ENCODE measurements at regions not wholly inside any gene's neighbourhood (a gene's known extent, or its start where the extent isn't known, plus 50 kb on each side); places are given as distances from the start of the nearest gene placed in this dataset.

DNA sequence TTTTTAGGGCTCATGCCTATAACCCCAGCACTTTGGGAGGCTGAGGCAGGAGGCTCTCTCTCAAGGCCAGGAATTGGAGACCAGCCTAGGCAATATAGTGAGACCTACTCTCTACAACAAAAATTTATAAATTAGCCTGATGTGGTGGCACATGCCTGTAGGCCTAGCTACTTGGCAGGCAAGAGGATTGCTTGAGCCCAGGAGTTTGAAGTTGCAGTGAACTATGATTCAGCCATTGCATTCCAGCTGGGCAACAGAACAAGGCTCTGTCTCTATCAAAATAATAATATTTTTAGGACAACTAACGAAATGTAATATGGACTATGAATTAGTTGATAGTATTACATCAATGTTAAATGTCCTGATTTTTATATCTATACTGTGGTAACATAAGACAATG lies 68.8 kb upstream of the ARID1A start:
- Histone ChIP-seq H3K9me3 (ENCODE audit: control insufficient read depth, insufficient read depth, low read depth, low read length) (no peaks in the 10 kb centered on the region), H3K4me1 (ENCODE audit: control insufficient read depth, insufficient read depth, low read length) (no peaks in the 10 kb centered on the region), H3K36me3 (ENCODE audit: control insufficient read depth in 2 of 2, insufficient read depth in 1 of 2, low read length in 2 of 2) (no peaks in the 10 kb centered on the region), H3K4me3 (ENCODE audit: low read depth, low read length) (no peak overlapping the region), H3K27ac (ENCODE audit: extremely low read depth, low read depth, low read length) (no peak overlapping the region)
- CTCF ChIA-PET: interaction anchor here (0.6 to 1.2 kb wide), 3 partner anchors 40 to 63 kb away, joined by 3 to 4 read pairs (median 3); no protein-coding TSS in a partner anchor
- TF ChIP-seq ZNF629 (tag by site-specific recombination; IDR thresholded peaks at IDR 0.05) (no peak), ZNF473 (tag by site-specific recombination; IDR thresholded peaks at IDR 0.05) (no peak), ZNF169 (tag by site-specific recombination; IDR thresholded peaks at IDR 0.05) (no peak), ZNF223 (tag by site-specific recombination; IDR thresholded peaks at IDR 0.05) (no peak), ZNF426 (tag by site-specific recombination; IDR thresholded peaks at IDR 0.05) (no peak), ZNF707 (tag by site-specific recombination; IDR thresholded peaks at IDR 0.05) (no peak), ZNF571 (tag by site-specific recombination; IDR thresholded peaks at IDR 0.05) (no peak), ZNF555 (tag by site-specific recombination; conservative IDR thresholded peaks at IDR 0.05) (no peak), ZNF311 (tag by site-specific recombination; IDR thresholded peaks at IDR 0.05; ENCODE audit: borderline replicate concordance) (no peak), BCL11A (tag by site-specific recombination; IDR thresholded peaks at IDR 0.05; ENCODE audit: low read depth) (no peak), ZNF23 (tag by site-specific recombination; IDR thresholded peaks at IDR 0.05; ENCODE audit: borderline replicate concordance) (no peak)
- TF ChIP-seq, protein P1, sequence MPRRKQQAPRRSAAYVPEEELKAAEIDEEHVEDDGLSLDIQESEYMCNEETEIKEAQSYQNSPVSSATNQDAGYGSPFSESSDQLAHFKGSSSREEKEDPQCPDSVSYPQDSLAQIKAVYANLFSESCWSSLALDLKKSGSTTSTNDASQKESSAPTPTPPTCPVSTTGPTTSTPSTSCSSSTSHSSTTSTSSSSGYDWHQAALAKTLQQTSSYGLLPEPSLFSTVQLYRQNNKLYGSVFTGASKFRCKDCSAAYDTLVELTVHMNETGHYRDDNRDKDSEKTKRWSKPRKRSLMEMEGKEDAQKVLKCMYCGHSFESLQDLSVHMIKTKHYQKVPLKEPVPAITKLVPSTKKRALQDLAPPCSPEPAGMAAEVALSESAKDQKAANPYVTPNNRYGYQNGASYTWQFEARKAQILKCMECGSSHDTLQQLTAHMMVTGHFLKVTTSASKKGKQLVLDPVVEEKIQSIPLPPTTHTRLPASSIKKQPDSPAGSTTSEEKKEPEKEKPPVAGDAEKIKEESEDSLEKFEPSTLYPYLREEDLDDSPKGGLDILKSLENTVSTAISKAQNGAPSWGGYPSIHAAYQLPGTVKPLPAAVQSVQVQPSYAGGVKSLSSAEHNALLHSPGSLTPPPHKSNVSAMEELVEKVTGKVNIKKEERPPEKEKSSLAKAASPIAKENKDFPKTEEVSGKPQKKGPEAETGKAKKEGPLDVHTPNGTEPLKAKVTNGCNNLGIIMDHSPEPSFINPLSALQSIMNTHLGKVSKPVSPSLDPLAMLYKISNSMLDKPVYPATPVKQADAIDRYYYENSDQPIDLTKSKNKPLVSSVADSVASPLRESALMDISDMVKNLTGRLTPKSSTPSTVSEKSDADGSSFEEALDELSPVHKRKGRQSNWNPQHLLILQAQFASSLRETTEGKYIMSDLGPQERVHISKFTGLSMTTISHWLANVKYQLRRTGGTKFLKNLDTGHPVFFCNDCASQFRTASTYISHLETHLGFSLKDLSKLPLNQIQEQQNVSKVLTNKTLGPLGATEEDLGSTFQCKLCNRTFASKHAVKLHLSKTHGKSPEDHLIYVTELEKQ (tag by site-specific recombination; IDR thresholded peaks at IDR 0.05; ENCODE audit: borderline replicate concordance): no peak
- TF ChIP-seq, protein P2, sequence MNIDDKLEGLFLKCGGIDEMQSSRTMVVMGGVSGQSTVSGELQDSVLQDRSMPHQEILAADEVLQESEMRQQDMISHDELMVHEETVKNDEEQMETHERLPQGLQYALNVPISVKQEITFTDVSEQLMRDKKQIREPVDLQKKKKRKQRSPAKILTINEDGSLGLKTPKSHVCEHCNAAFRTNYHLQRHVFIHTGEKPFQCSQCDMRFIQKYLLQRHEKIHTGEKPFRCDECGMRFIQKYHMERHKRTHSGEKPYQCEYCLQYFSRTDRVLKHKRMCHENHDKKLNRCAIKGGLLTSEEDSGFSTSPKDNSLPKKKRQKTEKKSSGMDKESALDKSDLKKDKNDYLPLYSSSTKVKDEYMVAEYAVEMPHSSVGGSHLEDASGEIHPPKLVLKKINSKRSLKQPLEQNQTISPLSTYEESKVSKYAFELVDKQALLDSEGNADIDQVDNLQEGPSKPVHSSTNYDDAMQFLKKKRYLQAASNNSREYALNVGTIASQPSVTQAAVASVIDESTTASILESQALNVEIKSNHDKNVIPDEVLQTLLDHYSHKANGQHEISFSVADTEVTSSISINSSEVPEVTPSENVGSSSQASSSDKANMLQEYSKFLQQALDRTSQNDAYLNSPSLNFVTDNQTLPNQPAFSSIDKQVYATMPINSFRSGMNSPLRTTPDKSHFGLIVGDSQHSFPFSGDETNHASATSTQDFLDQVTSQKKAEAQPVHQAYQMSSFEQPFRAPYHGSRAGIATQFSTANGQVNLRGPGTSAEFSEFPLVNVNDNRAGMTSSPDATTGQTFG (tag by site-specific recombination; IDR thresholded peaks at IDR 0.05; ENCODE audit: borderline replicate concordance): no peak
- TF ChIP-seq, protein P3, sequence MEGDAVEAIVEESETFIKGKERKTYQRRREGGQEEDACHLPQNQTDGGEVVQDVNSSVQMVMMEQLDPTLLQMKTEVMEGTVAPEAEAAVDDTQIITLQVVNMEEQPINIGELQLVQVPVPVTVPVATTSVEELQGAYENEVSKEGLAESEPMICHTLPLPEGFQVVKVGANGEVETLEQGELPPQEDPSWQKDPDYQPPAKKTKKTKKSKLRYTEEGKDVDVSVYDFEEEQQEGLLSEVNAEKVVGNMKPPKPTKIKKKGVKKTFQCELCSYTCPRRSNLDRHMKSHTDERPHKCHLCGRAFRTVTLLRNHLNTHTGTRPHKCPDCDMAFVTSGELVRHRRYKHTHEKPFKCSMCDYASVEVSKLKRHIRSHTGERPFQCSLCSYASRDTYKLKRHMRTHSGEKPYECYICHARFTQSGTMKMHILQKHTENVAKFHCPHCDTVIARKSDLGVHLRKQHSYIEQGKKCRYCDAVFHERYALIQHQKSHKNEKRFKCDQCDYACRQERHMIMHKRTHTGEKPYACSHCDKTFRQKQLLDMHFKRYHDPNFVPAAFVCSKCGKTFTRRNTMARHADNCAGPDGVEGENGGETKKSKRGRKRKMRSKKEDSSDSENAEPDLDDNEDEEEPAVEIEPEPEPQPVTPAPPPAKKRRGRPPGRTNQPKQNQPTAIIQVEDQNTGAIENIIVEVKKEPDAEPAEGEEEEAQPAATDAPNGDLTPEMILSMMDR (tag by site-specific recombination; IDR thresholded peaks at IDR 0.05): no peak
- POLR2A ChIA-PET: no interaction called here

DNA sequence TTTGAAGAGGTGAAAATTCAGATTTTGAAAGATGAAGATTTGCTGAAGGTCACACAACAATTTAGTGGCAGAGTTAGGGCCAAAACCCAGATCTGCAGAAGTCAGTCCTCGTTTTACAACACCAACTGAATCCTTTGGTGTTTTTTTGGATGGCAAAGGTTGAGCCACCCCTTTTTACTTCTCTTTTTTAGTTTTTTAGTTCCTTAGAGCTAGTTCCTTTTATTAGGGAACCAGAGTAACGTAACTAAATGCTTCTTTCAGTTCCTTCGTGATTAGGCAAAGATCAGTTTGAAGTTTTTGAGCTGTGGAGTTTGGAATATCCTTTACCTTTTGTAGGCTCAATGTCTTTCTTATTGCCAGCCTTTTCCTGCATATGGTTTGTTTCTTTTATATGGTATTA lies 67.9 kb upstream of the ARID1A start:
- TF ChIP-seq ZNF624 (tag by site-specific recombination; IDR thresholded peaks at IDR 0.05): no peak
- no peak for TF ChIP-seq SCRT1 (tag by site-specific recombination; IDR thresholded peaks at IDR 0.05; ENCODE audit: borderline replicate concordance)
- TF ChIP-seq ZNF76 (tag by site-specific recombination; IDR thresholded peaks at IDR 0.05; ENCODE audit: borderline replicate concordance, low read depth): no peak
- no peak for TF ChIP-seq ZNF654 (tag by site-specific recombination; IDR thresholded peaks at IDR 0.05; ENCODE audit: low read depth)
- no peak for TF ChIP-seq ZNF112 (tag by site-specific recombination; IDR thresholded peaks at IDR 0.05)
- TF ChIP-seq ZNF544 (tag by site-specific recombination; IDR thresholded peaks at IDR 0.05): no peak
- no peak for TF ChIP-seq HOXC10 (CRISPR knock-in tag; IDR thresholded peaks at IDR 0.05)
- TF ChIP-seq ZNF311 (tag by site-specific recombination; IDR thresholded peaks at IDR 0.05; ENCODE audit: borderline replicate concordance): no peak
- TF ChIP-seq ZNF423 (tag by site-specific recombination; IDR thresholded peaks at IDR 0.05): no peak
- no peak for TF ChIP-seq ZNF155 (tag by site-specific recombination; IDR thresholded peaks at IDR 0.05)
- no peak for TF ChIP-seq ZNF214 (tag by site-specific recombination; IDR thresholded peaks at IDR 0.05; ENCODE audit: borderline replicate concordance)
- no peak for TF ChIP-seq ZNF426 (tag by site-specific recombination; IDR thresholded peaks at IDR 0.05)
- no peak for TF ChIP-seq ZNF677 (tag by site-specific recombination; IDR thresholded peaks at IDR 0.05)
- no peak for TF ChIP-seq ZNF658 (tag by site-specific recombination; IDR thresholded peaks at IDR 0.05)
- H3K4me3 ChIP-seq (ENCODE audit: low read depth, low read length): no peak overlapping the region
- no peaks in the 10 kb centered on the region for H3K4me1 ChIP-seq (ENCODE audit: control insufficient read depth, insufficient read depth, low read length)
- no peaks in the 10 kb centered on the region for H3K36me3 ChIP-seq (ENCODE audit: control insufficient read depth in 2 of 2, insufficient read depth in 1 of 2, low read length in 2 of 2)
- POLR2A ChIA-PET: no interaction called here
- CTCF ChIA-PET: interaction anchor here (0.7 kb wide), 2 partner anchors 24 to 62 kb away, joined by 3 read pairs; no protein-coding TSS in a partner anchor
- no peak overlapping the region for H3K27ac ChIP-seq (ENCODE audit: extremely low read depth, low read depth, low read length)
- no peaks in the 10 kb centered on the region for H3K9me3 ChIP-seq (ENCODE audit: control insufficient read depth, insufficient read depth, low read depth, low read length)
